ENCODE measurements at regions not wholly inside any gene's neighbourhood (a gene's known extent, or its start where the extent isn't known, plus 50 kb on each side); places are given as distances from the start of the nearest gene placed in this dataset.

GRCh38 chr10:80794994-80795393 is 257.3 kb downstream of the SH2D4B start:
- H3K4me1 ChIP-seq (replicated peaks in 1 of 4; ENCODE audit: control insufficient read depth in 3 of 4, insufficient read depth in 4 of 4, low read length in 3 of 4): no peaks in the 10 kb centered on the region
- H4K8ac ChIP-seq (ENCODE audit: extremely low read depth, insufficient read depth, low read length): no peak overlapping the region
- H3K4me3 ChIP-seq (ENCODE audit: extremely low read depth in 1 of 4, insufficient read depth in 2 of 4, low read depth in 3 of 4, low read length in 4 of 4): no peak overlapping the region
- no peak overlapping the region for H3K56ac ChIP-seq (replicated peaks; ENCODE audit: insufficient read length, low read depth, low read length)
- no peaks in the 10 kb centered on the region for H4K20me1 ChIP-seq (replicated peaks in 1 of 2; ENCODE audit: control insufficient read depth in 1 of 2, insufficient read depth in 2 of 2, low read length in 2 of 2)
- no peak overlapping the region for H2BK120ac ChIP-seq (replicated peaks; ENCODE audit: low read depth, low read length)
- FAIRE-seq (no peak), DNase-seq (ENCODE audit: low read depth in 1 of 2, low spot score in 2 of 2) (no peak)
- no peak overlapping the region for H3K4me2 ChIP-seq (ENCODE audit: insufficient read depth in 1 of 2, low read depth in 2 of 2, low read length in 2 of 2)
- no peaks in the 10 kb centered on the region for H3K79me1 ChIP-seq (ENCODE audit: low read depth, low read length)
- no peaks in the 10 kb centered on the region for H3K36me3 ChIP-seq (ENCODE audit: control insufficient read depth in 2 of 4, insufficient read depth in 4 of 4, low read length in 3 of 4)
- WGBS, 2 experiments (ENCODE audit: extremely low coverage in 1 of 2, insufficient coverage in 1 of 2, insufficient read length in 1 of 2, insufficient replicate concordance in 2 of 2, low coverage in 1 of 2, low lambda C conversion rate in 2 of 2, missing lambda C conversion rate in 1 of 2): 95% methylated on average over 3 of the region's 3 CpGs; no CpG with 5 or more reads in 1 of the 2 experiments
- no peak overlapping the region for H2AFZ ChIP-seq (ENCODE audit: low read length)
- H3K79me2 ChIP-seq (ENCODE audit: control insufficient read depth in 1 of 2, insufficient read depth in 2 of 2, low read length in 2 of 2): no peaks in the 10 kb centered on the region
- H3K9ac ChIP-seq (replicated peaks in 1 of 4; ENCODE audit: extremely low read depth in 1 of 4, low read depth in 3 of 4, low read length in 3 of 4): no peak overlapping the region
- H3K18ac ChIP-seq (ENCODE audit: extremely low read depth, low read length): no peak overlapping the region
- no peaks in the 10 kb centered on the region for H3K27me3 ChIP-seq (replicated peaks in 1 of 4; ENCODE audit: control insufficient read depth in 3 of 4, extremely low read depth in 1 of 4, insufficient read depth in 3 of 4, low read length in 3 of 4)
- POLR2A ChIA-PET (ENCODE audit: partially characterized antibody): no interaction called here
- no peak overlapping the region for H4K5ac ChIP-seq (ENCODE audit: insufficient read length, low read depth, low read length)
- no peak for TF ChIP-seq SRF (IDR thresholded peaks at IDR 0.05; ENCODE audit: low read depth, low read length)
- TF ChIP-seq GTF2F1 (IDR thresholded peaks at IDR 0.05; ENCODE audit: borderline replicate concordance, low read depth, low read length): no peak
- TF ChIP-seq, protein P1, sequence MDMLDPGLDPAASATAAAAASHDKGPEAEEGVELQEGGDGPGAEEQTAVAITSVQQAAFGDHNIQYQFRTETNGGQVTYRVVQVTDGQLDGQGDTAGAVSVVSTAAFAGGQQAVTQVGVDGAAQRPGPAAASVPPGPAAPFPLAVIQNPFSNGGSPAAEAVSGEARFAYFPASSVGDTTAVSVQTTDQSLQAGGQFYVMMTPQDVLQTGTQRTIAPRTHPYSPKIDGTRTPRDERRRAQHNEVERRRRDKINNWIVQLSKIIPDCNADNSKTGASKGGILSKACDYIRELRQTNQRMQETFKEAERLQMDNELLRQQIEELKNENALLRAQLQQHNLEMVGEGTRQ (IDR thresholded peaks at IDR 0.05; ENCODE audit: low read length): no peak
- no peak for TF ChIP-seq RFX5 (IDR thresholded peaks at IDR 0.05; ENCODE audit: borderline replicate concordance, low read depth, low read length)
- no peak for TF ChIP-seq SUZ12 (IDR thresholded peaks at IDR 0.05; ENCODE audit: low read length)
- no peak for TF ChIP-seq RXRA (IDR thresholded peaks at IDR 0.05; ENCODE audit: insufficient read depth, low read depth, low read length)
- no peak for TF ChIP-seq EZH2 (IDR thresholded peaks at IDR 0.05; ENCODE audit: low read depth, low read length, severe bottlenecking)
- no peak for TF ChIP-seq EP300 (IDR thresholded peaks at IDR 0.05; ENCODE audit: borderline replicate concordance in 1 of 2, low read depth in 2 of 2, low read length in 2 of 2)
- TF ChIP-seq HDAC2 (IDR thresholded peaks at IDR 0.05; ENCODE audit: borderline replicate concordance in 1 of 2, low read depth in 2 of 2, low read length in 2 of 2): no peak
- H2BK12ac ChIP-seq (ENCODE audit: low read depth, low read length): no peak overlapping the region
- CTCF ChIA-PET (ENCODE audit: partially characterized antibody): no interaction called here
- no peak overlapping the region for H2BK5ac ChIP-seq (ENCODE audit: low read depth, low read length)
- H2AK5ac ChIP-seq (ENCODE audit: low read depth, low read length): no peak overlapping the region
- H3K14ac ChIP-seq (ENCODE audit: insufficient read length): no peak overlapping the region
- no peak overlapping the region for H2BK15ac ChIP-seq (ENCODE audit: low read length)
- no peaks in the 10 kb centered on the region for H3K9me3 ChIP-seq (ENCODE audit: insufficient read depth in 2 of 2, low read depth in 1 of 2, low read length in 1 of 2)
- no peak overlapping the region for H3K4ac ChIP-seq (replicated peaks; ENCODE audit: insufficient read length, low read depth, low read length)
- H3K23me2 ChIP-seq (ENCODE audit: low read depth, low read length): no peaks in the 10 kb centered on the region
- H3K23ac ChIP-seq (ENCODE audit: insufficient read length): no peak overlapping the region
- H2BK20ac ChIP-seq (ENCODE audit: low read length): no peak overlapping the region
- H3K27ac ChIP-seq (ENCODE audit: low read depth, low read length): no peak overlapping the region
- no peak overlapping the region for H4K91ac ChIP-seq (replicated peaks; ENCODE audit: insufficient read length, low read length)
